SH-SY5Y (cell line): ENCODE measurements at regions not wholly inside any gene's neighbourhood (a gene's known extent, or its start where the extent isn't known, plus 50 kb on each side); places are given as distances from the start of the nearest gene placed in this dataset.

Source experiments
- GATA2 ChIP-seq: IDR thresholded peaks from 2 replicates; pipeline ENCODE4 v1.6.1; 2011; ENCODE audit warnings: mild to moderate bottlenecking, low read depth, low read length
- GATA3 ChIP-seq: IDR thresholded peaks from 2 replicates; pipeline ENCODE4 v1.6.1; 2011; ENCODE audit warnings: low read depth, mild to moderate bottlenecking, low read length, moderate library complexity

DNA sequence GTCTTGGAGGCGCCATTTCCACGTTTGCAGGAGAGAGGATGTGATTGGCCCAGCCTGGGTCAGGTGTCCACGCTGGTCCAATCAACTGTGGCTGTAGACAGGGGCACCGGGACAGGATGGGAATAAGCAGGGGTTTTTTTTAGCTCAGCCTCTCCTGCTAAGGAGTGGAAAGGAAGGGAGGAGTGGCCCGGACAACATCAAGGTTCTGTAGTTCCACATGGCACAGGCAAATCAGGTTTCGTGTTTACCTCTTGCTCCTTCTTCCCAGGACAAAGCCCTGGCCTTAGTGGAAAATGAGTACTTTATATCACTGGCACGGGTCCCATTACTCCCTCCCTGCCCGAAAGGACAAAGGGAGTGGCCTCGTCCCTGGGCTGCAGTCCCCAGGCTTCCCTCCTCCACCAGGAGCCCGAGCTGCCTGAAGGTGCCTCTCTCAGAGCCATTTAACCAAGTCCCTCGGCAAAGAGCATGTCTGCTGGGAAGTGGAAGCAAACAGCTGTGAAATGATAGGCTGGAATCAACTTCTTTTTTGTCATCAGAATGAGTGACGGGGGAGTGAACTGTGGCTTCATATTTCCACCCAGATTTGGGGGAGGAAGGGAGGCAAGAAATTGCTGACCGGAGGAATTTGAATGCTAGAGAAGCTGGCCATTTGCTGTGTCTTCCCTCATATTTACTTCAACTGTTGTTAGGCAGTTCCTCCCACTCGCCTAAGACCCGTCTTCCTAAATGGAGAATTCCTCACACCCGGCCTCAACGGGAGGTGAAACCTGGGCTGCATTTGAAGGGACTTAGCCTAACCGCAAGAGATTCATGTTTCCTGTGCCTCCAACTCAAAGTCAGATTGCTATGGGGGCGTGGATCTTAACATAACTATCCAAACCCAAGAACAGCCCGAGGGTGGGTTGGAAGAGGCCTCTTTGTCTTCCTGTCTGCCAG, 84.9 kb upstream of the SLC44A3 start:
- no peak for TF ChIP-seq GATA3
- no peak for TF ChIP-seq GATA2
